Psoas muscle (tissue), 7 donors: ENCODE measurements at regions not wholly inside any gene's neighbourhood (a gene's known extent, or its start where the extent isn't known, plus 50 kb on each side); places are given as distances from the start of the nearest gene placed in this dataset.
"Not testable (repeated sequence)": the region's sequence is repeated elsewhere in the genome, so short reads cannot be mapped to it uniquely, and the experiment has no call there.

ENCODE experiments used
- ATAC-seq, 4 donors: fragments of 200-7000 bp; cut with Tn5 transposase; one replicate each; pipeline ENCODE4 v1.9.1; 2020; ENCODE audit warnings: moderate library complexity in 3 of 4, mild to moderate bottlenecking in 2 of 4
- DNase-seq, 2 donors: peaks; one replicate each; pipeline ENCODE4 v3.0.0-alpha.2; 2020
- H3K27ac ChIP-seq: fragments of 200-600 bp; one replicate; pipeline ENCODE4 v1.8.0; 2022
- H3K27me3 ChIP-seq, 3 donors: fragments of 200-600 bp in 1 of 3; one replicate each; pipeline versions ENCODE4 v1.6.1 to v1.8.0; 2013 to 2022; ENCODE audit warnings: low read length in 2 of 3, mild to moderate bottlenecking in 2 of 3, moderate library complexity in 1 of 3; ENCODE audit not compliant: insufficient read depth in 3 of 3
- H3K36me3 ChIP-seq, 2 donors: fragments of 200-600 bp in 1 of 2; one replicate each; pipeline versions ENCODE4 v1.6.1 to v1.8.0; 2013 to 2022; ENCODE audit warnings: low read depth in 1 of 2, mild to moderate bottlenecking in 1 of 2, moderate library complexity in 1 of 2; ENCODE audit not compliant: insufficient read depth in 1 of 2
- H3K4me1 ChIP-seq: fragments of 200-600 bp; one replicate; pipeline ENCODE4 v1.8.0; 2022
- H3K4me3 ChIP-seq: fragments of 200-600 bp; one replicate; pipeline ENCODE4 v1.8.0; 2022; ENCODE audit warnings: mild to moderate bottlenecking
- H3K9me3 ChIP-seq: fragments of 200-600 bp; one replicate; pipeline ENCODE4 v1.8.0; 2022
- WGBS, 3 donors: extraction: QIAGEN DNeasy Blood & Tissue Kit; methylation state at CpG; one replicate each; pipeline versions ENCODE4 v1.1.6 to v1.1.7; 2013; 5-methylcytosine and 5-hydroxymethylcytosine counted together
- intact Hi-C, 2 donors: fragments of 100-400 bp; cut with DNase I; formaldehyde crosslinking; loops; one replicate each; pipeline versions ENCODE4 v1.11.0 to v1.14.2; 2022
- donor health status: healthy with polysubstance abuse.
- donor health status: DM: no; HTN: no; CAD: no; lungs with moderate emphysema.
- donor health status: Bipolar disorder and iron deficiency.
- donor health status: healthy.
- donor health status: DM: yes; HTN: yes; CAD: no.
- donor health status: DM: no; HTN: no; CAD: no.
- donor health status: DM: yes; HTN: yes; CAD: no.

DNA sequence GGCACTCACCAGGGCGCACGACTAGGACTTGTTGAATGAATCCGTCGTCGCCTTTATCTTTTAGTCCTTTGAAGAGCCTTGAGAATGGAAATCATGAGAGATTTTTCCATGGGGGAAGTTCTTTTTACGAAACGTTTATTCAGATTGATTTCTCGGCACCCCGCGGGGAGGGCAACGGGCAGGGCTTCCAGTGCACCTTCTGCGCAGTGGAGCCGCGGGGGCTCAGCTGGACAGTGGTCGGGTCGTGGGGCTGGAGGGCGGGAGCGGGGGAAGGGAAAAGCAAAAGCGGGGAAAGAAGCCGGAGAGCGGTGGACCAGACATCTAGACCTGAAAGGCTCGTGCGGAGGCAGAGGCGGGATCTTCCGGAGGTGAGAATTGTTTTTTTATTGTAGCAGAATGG is 50.6 kb upstream of the NBPF20 start:
- 1 to 2% (median 2%) methylated on average over 20 to 25 of the region's 25 CpGs for WGBS, 3 donors
- DNase-seq, intact Hi-C loops, H3K27ac ChIP-seq, ATAC-seq, H3K27me3 ChIP-seq, H3K4me3 ChIP-seq, H3K36me3 ChIP-seq, H3K9me3 ChIP-seq, H3K4me1 ChIP-seq: not testable (repeated sequence)

DNA sequence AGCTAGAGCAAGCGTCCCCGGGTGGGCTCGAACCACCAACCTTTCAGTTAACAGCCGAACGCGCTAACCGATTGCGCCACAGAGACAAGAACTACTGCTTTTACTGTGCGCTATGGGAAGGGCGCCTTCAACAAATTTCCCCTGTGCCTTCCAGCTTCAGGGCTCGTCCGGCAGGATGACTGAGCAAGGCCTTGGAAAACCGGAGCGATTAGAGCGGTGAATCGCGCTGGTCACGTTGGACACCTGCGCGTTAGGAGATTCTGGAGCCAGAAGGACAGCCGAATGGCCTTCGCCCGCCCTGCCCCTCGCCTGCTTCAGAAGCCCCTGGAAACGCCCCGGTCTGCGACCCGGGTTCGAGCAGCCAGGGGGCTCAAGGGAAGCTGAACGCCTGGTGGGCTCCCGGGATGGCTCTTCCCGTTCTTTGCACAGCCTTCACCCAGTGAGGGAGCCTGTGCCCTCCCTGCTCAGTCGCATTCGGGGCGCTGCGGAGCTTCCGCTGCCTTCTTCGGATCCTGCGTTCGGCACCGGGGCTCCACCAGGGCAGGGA is 50.0 kb upstream of the NBPF20 start:
- H3K27me3 ChIP-seq, DNase-seq, intact Hi-C loops, H3K36me3 ChIP-seq, H3K4me3 ChIP-seq, ATAC-seq, H3K9me3 ChIP-seq, H3K4me1 ChIP-seq, H3K27ac ChIP-seq: not testable (repeated sequence)
- WGBS, 3 donors, result 6 to 13% (median 11%) methylated on average over 14 to 38 of the region's 41 CpGs
